ENCODE measurements at regions not wholly inside any gene's neighbourhood (a gene's known extent, or its start where the extent isn't known, plus 50 kb on each side); places are given as distances from the start of the nearest gene placed in this dataset.

GRCh38 chr1:201637282-201638079, 98.6 kb downstream of the NAV1 start:
- TF ChIP-seq, protein P1, sequence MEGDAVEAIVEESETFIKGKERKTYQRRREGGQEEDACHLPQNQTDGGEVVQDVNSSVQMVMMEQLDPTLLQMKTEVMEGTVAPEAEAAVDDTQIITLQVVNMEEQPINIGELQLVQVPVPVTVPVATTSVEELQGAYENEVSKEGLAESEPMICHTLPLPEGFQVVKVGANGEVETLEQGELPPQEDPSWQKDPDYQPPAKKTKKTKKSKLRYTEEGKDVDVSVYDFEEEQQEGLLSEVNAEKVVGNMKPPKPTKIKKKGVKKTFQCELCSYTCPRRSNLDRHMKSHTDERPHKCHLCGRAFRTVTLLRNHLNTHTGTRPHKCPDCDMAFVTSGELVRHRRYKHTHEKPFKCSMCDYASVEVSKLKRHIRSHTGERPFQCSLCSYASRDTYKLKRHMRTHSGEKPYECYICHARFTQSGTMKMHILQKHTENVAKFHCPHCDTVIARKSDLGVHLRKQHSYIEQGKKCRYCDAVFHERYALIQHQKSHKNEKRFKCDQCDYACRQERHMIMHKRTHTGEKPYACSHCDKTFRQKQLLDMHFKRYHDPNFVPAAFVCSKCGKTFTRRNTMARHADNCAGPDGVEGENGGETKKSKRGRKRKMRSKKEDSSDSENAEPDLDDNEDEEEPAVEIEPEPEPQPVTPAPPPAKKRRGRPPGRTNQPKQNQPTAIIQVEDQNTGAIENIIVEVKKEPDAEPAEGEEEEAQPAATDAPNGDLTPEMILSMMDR (IDR thresholded peaks at IDR 0.05; ENCODE audit: insufficient read depth, low read length, poor library complexity, severe bottlenecking): no peak
- Histone ChIP-seq H3K27me3 (replicated peaks; ENCODE audit: control insufficient read depth, insufficient read depth, low read length) (peaks cover 2% of the 10 kb centered on the region), H3K36me3 (ENCODE audit: control insufficient read depth, insufficient read depth, low read length) (no peaks in the 10 kb centered on the region), H3K4me3 (replicated peaks; ENCODE audit: low read depth, low read length) (no peak overlapping the region)
- no peak for DNase-seq (ENCODE audit: extremely low read depth, insufficient read length)

DNA sequence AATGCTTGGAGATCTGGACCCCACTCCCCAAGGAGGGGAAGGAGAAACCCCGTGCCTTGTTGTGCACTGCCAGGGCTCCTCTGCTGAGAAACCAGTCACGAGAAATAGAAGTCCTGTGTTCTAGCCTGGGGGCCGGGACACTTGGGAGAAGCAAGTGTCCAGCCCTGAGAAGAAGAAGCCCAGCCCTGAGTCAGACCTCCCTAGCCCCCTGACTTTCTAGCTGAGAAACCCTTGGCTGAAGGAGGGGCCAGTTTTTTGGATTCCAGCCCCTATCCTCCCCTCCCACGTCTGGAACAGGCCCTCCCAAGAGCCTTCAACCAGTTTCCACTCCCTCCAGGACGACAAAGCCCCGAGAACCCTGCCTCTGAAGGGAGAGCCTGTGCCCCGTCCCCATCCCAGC, 100.5 kb downstream of the NAV1 start:
- no peak overlapping the region for H3K4me3 ChIP-seq (replicated peaks; ENCODE audit: low read depth, low read length)
- H3K36me3 ChIP-seq (ENCODE audit: control insufficient read depth, insufficient read depth, low read length): no peaks in the 10 kb centered on the region
- DNase-seq (ENCODE audit: extremely low read depth, insufficient read length): no peak
- TF ChIP-seq, protein P1 (IDR thresholded peaks at IDR 0.05; ENCODE audit: insufficient read depth, low read length, poor library complexity, severe bottlenecking): no peak
- H3K27me3 ChIP-seq (replicated peaks; ENCODE audit: control insufficient read depth, insufficient read depth, low read length): peaks cover 1% of the 10 kb centered on the region

DNA sequence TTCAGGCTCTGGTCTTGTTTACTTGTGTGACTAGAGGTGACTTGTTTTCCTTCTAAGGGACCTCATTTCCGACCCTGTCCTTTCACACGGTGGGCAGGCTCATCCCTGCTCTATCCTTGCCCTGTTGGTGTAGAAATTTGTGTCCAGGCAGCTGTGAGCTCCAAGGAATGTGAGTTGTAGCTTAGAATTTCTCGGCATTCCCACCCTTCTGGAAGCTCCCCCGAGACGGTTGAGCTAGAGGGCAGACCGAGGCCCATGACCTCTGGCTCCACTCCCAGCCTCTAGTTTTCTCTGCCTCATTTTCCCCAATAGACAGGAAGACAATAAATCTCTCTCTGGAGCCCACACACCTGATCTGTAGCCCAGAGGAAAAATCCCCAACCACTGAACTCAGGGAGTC, 100.9 kb downstream of the NAV1 start:
- Histone ChIP-seq H3K27me3 (replicated peaks; ENCODE audit: control insufficient read depth, insufficient read depth, low read length) (peaks cover 1% of the 10 kb centered on the region), H3K4me3 (replicated peaks; ENCODE audit: low read depth, low read length) (no peak overlapping the region), H3K36me3 (ENCODE audit: control insufficient read depth, insufficient read depth, low read length) (no peaks in the 10 kb centered on the region)
- no peak for DNase-seq (ENCODE audit: extremely low read depth, insufficient read length)
- TF ChIP-seq, protein P1 (IDR thresholded peaks at IDR 0.05; ENCODE audit: insufficient read depth, low read length, poor library complexity, severe bottlenecking): no peak

GRCh38 chr1:201640624-201641023, 101.7 kb downstream of the NAV1 start:
- H3K27me3 ChIP-seq (replicated peaks; ENCODE audit: control insufficient read depth, insufficient read depth, low read length): peaks cover 1% of the 10 kb centered on the region
- no peak for DNase-seq (ENCODE audit: extremely low read depth, insufficient read length)
- TF ChIP-seq, protein P1 (IDR thresholded peaks at IDR 0.05; ENCODE audit: insufficient read depth, low read length, poor library complexity, severe bottlenecking): no peak
- H3K4me3 ChIP-seq (replicated peaks; ENCODE audit: low read depth, low read length): no peak overlapping the region
- H3K36me3 ChIP-seq (ENCODE audit: control insufficient read depth, insufficient read depth, low read length): no peaks in the 10 kb centered on the region

DNA sequence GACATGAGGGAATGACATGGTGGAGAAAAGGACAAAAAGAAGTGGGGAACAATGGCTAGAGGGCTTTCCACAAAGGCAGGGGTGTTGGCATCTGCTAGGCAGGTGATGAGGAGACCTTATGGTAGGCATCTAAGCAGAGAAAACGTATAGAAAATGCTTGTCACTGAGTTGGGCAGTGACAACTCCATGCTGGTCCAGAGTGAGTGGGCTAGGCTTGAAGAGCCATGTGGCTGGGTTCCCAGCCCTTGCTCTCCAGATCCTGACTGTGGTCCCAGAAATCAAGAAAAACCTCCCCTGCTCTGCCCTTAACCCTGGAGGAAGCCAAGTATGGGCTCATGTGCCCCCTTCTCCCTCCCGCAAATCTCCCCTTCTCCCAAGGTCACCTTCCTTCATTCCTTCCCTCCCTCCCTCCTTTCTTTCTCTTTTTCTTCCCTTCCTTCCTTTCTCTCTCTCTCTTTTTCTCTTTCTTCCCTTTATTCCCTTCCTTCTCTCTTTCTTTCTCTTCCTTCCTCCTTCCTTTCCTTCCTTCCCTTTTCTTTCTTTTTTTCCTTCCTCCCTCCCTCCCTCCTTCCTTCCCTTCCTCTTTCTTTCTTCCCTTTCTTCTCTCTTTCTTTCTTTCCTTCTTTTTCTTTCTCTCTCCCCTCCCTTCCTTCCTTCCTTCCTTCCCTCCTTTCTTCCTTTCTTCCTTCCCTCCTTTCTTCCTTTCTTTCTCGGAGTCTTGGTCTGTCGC, 102.8 kb downstream of the NAV1 start:
- DNase-seq (ENCODE audit: extremely low read depth, insufficient read length): no peak
- TF ChIP-seq, protein P1 (IDR thresholded peaks at IDR 0.05; ENCODE audit: insufficient read depth, low read length, poor library complexity, severe bottlenecking): no peak
- no peak overlapping the region for H3K4me3 ChIP-seq (replicated peaks; ENCODE audit: low read depth, low read length)
- H3K27me3 ChIP-seq (replicated peaks; ENCODE audit: control insufficient read depth, insufficient read depth, low read length): peaks cover 2% of the 10 kb centered on the region
- no peaks in the 10 kb centered on the region for H3K36me3 ChIP-seq (ENCODE audit: control insufficient read depth, insufficient read depth, low read length)

All from GM06990 (cell line).